ENCODE measurements at regions not wholly inside any gene's neighbourhood (a gene's known extent, or its start where the extent isn't known, plus 50 kb on each side); places are given as distances from the start of the nearest gene placed in this dataset.

DNA sequence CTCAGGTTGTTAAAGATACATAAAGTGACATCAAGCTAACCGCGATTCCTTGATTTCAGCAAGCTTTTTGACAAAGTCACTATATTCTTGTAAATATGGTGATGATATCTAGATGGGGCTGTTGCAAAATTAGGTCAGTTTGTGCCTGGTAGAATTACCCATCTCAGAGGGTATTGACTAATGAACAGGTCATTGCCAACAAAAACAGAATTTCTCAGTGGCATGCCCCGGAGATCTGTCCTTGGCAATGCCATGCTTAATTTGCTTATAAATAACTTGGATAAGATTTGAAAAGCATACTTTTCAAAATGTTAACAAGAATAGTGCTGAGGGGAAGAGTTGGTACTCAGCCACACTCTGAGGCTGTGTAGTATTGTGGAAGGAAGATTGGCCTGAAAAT, 783.3 kb upstream of the SEMA6A start:
- TF ChIP-seq MAZ (IDR thresholded peaks at IDR 0.05; ENCODE audit: borderline replicate concordance, low read depth, low read length), result no peak
- TF ChIP-seq, protein P1, sequence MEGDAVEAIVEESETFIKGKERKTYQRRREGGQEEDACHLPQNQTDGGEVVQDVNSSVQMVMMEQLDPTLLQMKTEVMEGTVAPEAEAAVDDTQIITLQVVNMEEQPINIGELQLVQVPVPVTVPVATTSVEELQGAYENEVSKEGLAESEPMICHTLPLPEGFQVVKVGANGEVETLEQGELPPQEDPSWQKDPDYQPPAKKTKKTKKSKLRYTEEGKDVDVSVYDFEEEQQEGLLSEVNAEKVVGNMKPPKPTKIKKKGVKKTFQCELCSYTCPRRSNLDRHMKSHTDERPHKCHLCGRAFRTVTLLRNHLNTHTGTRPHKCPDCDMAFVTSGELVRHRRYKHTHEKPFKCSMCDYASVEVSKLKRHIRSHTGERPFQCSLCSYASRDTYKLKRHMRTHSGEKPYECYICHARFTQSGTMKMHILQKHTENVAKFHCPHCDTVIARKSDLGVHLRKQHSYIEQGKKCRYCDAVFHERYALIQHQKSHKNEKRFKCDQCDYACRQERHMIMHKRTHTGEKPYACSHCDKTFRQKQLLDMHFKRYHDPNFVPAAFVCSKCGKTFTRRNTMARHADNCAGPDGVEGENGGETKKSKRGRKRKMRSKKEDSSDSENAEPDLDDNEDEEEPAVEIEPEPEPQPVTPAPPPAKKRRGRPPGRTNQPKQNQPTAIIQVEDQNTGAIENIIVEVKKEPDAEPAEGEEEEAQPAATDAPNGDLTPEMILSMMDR (IDR thresholded peaks at IDR 0.05), result no peak
- TF ChIP-seq, protein P2, sequence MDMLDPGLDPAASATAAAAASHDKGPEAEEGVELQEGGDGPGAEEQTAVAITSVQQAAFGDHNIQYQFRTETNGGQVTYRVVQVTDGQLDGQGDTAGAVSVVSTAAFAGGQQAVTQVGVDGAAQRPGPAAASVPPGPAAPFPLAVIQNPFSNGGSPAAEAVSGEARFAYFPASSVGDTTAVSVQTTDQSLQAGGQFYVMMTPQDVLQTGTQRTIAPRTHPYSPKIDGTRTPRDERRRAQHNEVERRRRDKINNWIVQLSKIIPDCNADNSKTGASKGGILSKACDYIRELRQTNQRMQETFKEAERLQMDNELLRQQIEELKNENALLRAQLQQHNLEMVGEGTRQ (IDR thresholded peaks at IDR 0.05), result no peak
- TF ChIP-seq, protein P3, sequence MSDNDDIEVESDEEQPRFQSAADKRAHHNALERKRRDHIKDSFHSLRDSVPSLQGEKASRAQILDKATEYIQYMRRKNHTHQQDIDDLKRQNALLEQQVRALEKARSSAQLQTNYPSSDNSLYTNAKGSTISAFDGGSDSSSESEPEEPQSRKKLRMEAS (IDR thresholded peaks at IDR 0.05), result no peak
- TF ChIP-seq RNF2 (IDR thresholded peaks at IDR 0.05; ENCODE audit: borderline replicate concordance, low read depth), result no peak
- TF ChIP-seq POLR2A (IDR thresholded peaks at IDR 0.05; ENCODE audit: low read length), result no peak
- no peak for TF ChIP-seq KDM5A (IDR thresholded peaks at IDR 0.05)
- no peak for TF ChIP-seq EP300 (IDR thresholded peaks at IDR 0.05)
- no peak for TF ChIP-seq KDM1A (IDR thresholded peaks at IDR 0.05; ENCODE audit: low read depth)
- TF ChIP-seq HDAC2 (IDR thresholded peaks at IDR 0.05), result no peak
